A549 (cell line): ENCODE measurements at regions not wholly inside any gene's neighbourhood (a gene's known extent, or its start where the extent isn't known, plus 50 kb on each side); places are given as distances from the start of the nearest gene placed in this dataset.

ENCODE experiments used
- ATAC-seq, 2 experiments: fragments of 200-7000 bp in 1 of 2; fragments of >200 bp in 1 of 2; cut with Nextera tagmentation in 1 of 2; cut with Tn5 transposase in 1 of 2; 3 replicates each; pipeline versions ENCODE4 v1.8.0 to v1.9.1; 2018 to 2020; ENCODE audit warnings: mild to moderate bottlenecking in 1 of 2, moderate library complexity in 1 of 2
- CTCF ChIA-PET: fragments of 300-600 bp; sonication (Branson Sonifier 250); formaldehyde crosslinking; extraction: SDS; loops from one replicate; lab custom pipeline; 2021; ENCODE audit warnings: antibody characterized with exemption, inconsistent platforms; lab: Yijun Ruan, JAX
- POLR2A ChIA-PET: fragments of 350-600 bp; formaldehyde crosslinking; extraction: SDS; loops from one replicate; lab custom pipeline; 2021; ENCODE audit warnings: antibody characterized with exemption, inconsistent platforms; lab: Yijun Ruan, JAX
- DNase-seq, 2 experiments: peaks; one replicate each; pipeline versions ENCODE4 v3.0.0 to v3.0.0-alpha.2; 2011 to 2016; ENCODE audit warnings: low read depth in 1 of 2, low spot score in 1 of 2
- FAIRE-seq: peaks from 2 replicates; lab custom pipeline; 2011; peaks lifted over from hg19 to GRCh38; lab: Jason Lieb, UNC
- H3K27ac ChIP-seq, 2 experiments: fragments of >200 bp; sonication (Bioruptor Twin); formaldehyde crosslinking; 3 replicates each; pipeline ENCODE4 v1.5.1; 2016 to 2017
- H3K4me1 ChIP-seq: fragments of >200 bp; sonication (Bioruptor Twin); formaldehyde crosslinking; 3 replicates; pipeline ENCODE4 v1.6.1; 2016
- H3K4me2 ChIP-seq: fragments of >200 bp; sonication (Bioruptor Twin); formaldehyde crosslinking; 3 replicates; pipeline ENCODE4 v1.6.1; 2016
- H3K4me3 ChIP-seq: fragments of >200 bp; sonication (Bioruptor Twin); formaldehyde crosslinking; 3 replicates; pipeline ENCODE4 v1.5.1; 2016
- H3K9me3 ChIP-seq: fragments of >200 bp; sonication (Bioruptor Twin); formaldehyde crosslinking; 3 replicates; pipeline ENCODE4 v1.6.1; 2016
- CBX2 ChIP-seq: fragments of 200-600 bp; sonication (generic); IDR thresholded peaks from 2 replicates; pipeline ENCODE4 v1.6.1; 2016; ENCODE audit warnings: low read depth, mild to moderate bottlenecking, borderline replicate concordance
- CEBPB ChIP-seq, 2 experiments: fragments of >200 bp in 1 of 2; sonication (Bioruptor Twin) in 1 of 2; formaldehyde crosslinking in 1 of 2; IDR thresholded peaks; 2 replicates each; pipeline ENCODE4 v1.6.1; 2012 to 2016
- CHD4 ChIP-seq: fragments of 200-600 bp; sonication (generic); IDR thresholded peaks from 2 replicates; pipeline ENCODE4 v1.6.1; 2016; ENCODE audit warnings: antibody characterized with exemption, mild to moderate bottlenecking, borderline replicate concordance
- EHF ChIP-seq: fragments of 250-450 bp; sonication (Bioruptor Pico); IDR thresholded peaks from 2 replicates; pipeline ENCODE4 v1.5.0; 2020; ENCODE audit warnings: mild to moderate bottlenecking
- EP300 ChIP-seq, 2 experiments: fragments of >200 bp; sonication (Bioruptor Twin); formaldehyde crosslinking; IDR thresholded peaks; 2 replicates in 1 of 2; 3 replicates in 1 of 2; pipeline ENCODE4 v1.6.1; 2016 to 2017
- ESRRA ChIP-seq: fragments of 150-350 bp; IDR thresholded peaks from 2 replicates; pipeline ENCODE4 v1.6.1; 2014; ENCODE audit warnings: mild to moderate bottlenecking, low read length, borderline replicate concordance
- GATA3 ChIP-seq: IDR thresholded peaks from 2 replicates; pipeline ENCODE4 v1.6.1; 2012; ENCODE audit warnings: borderline replicate concordance
- HDAC2 ChIP-seq: fragments of 200-600 bp; sonication (generic); IDR thresholded peaks from 2 replicates; pipeline ENCODE4 v1.6.1; 2016
- HOXB13 ChIP-seq: fragments of 250-450 bp; sonication (Bioruptor Pico); IDR thresholded peaks from 2 replicates; pipeline ENCODE4 v1.5.0; 2020; ENCODE audit warnings: low read depth, mild to moderate bottlenecking, moderate library complexity
- HOXB5 ChIP-seq: fragments of 250-450 bp; sonication (Bioruptor Pico); IDR thresholded peaks from 2 replicates; pipeline ENCODE4 v1.5.0; 2020; ENCODE audit warnings: mild to moderate bottlenecking, moderate library complexity
- JUN ChIP-seq, 2 experiments: fragments of >200 bp; sonication (Bioruptor Twin); formaldehyde crosslinking; IDR thresholded peaks; 2 replicates in 1 of 2; 3 replicates in 1 of 2; pipeline ENCODE4 v1.6.1; 2016 to 2017
- JUNB ChIP-seq: fragments of >200 bp; sonication (Bioruptor Twin); formaldehyde crosslinking; IDR thresholded peaks from 2 replicates; pipeline ENCODE4 v1.6.1; 2016
- KDM5A ChIP-seq: fragments of 200-600 bp; sonication (generic); IDR thresholded peaks from 2 replicates; pipeline ENCODE4 v1.6.1; 2016; ENCODE audit warnings: antibody characterized with exemption, mild to moderate bottlenecking
- MAFK ChIP-seq: fragments of 450-650 bp; IDR thresholded peaks from 2 replicates; pipeline ENCODE4 v1.6.1; 2014; ENCODE audit not compliant: partially characterized antibody
- PHF8 ChIP-seq: fragments of 200-600 bp; sonication (generic); IDR thresholded peaks from 2 replicates; pipeline ENCODE4 v1.6.1; 2016; ENCODE audit warnings: low read depth, mild to moderate bottlenecking, antibody characterized with exemption, moderate library complexity, borderline replicate concordance
- RAD21 ChIP-seq, 2 experiments: fragments of >200 bp in 1 of 2; sonication (Bioruptor Twin) in 1 of 2; formaldehyde crosslinking in 1 of 2; IDR thresholded peaks in 1 of 2; conservative IDR thresholded peaks in 1 of 2; 2 replicates in 1 of 2; 3 replicates in 1 of 2; pipeline ENCODE4 v1.6.1; 2012 to 2018; ENCODE audit warnings: inconsistent platforms in 1 of 2
- RARB ChIP-seq: fragments of 250-450 bp; sonication (Bioruptor Pico); IDR thresholded peaks from 2 replicates; pipeline ENCODE4 v1.8.0; 2021; ENCODE audit warnings: mild to moderate bottlenecking, moderate library complexity
- RFX5 ChIP-seq: fragments of 450-650 bp; IDR thresholded peaks from 2 replicates; pipeline ENCODE4 v1.7.1; 2014; ENCODE audit warnings: antibody characterized with exemption, mild to moderate bottlenecking, moderate library complexity
- SMC3 ChIP-seq: fragments of >200 bp; sonication (Bioruptor Twin); formaldehyde crosslinking; IDR thresholded peaks from 3 replicates; pipeline ENCODE4 v1.6.1; 2018; ENCODE audit warnings: inconsistent platforms
- TFCP2L1 ChIP-seq: fragments of 250-450 bp; sonication (Bioruptor Pico); IDR thresholded peaks from 2 replicates; pipeline ENCODE4 v1.5.0; 2021; ENCODE audit warnings: mild to moderate bottlenecking
- TP53 ChIP-seq: fragments of 250-450 bp; sonication (Bioruptor Pico); IDR thresholded peaks from 2 replicates; pipeline ENCODE4 v1.5.0; 2021; ENCODE audit warnings: mild to moderate bottlenecking, moderate library complexity
- USF2 ChIP-seq: fragments of 450-650 bp; IDR thresholded peaks from 2 replicates; pipeline ENCODE4 v1.6.1; 2014; ENCODE audit warnings: antibody characterized with exemption
- ZC3H11A ChIP-seq: fragments of 450-650 bp; IDR thresholded peaks from 2 replicates; pipeline ENCODE4 v1.6.1; 2014; ENCODE audit warnings: antibody characterized with exemption, mild to moderate bottlenecking
- ZFP36 ChIP-seq: fragments of 450-650 bp; IDR thresholded peaks from 2 replicates; pipeline ENCODE4 v1.6.1; 2014; ENCODE audit warnings: borderline replicate concordance; ENCODE audit not compliant: partially characterized antibody
- ZNF302 ChIP-seq: fragments of 250-450 bp; sonication (Bioruptor Pico); IDR thresholded peaks from 2 replicates; pipeline ENCODE4 v1.9.0; 2021; ENCODE audit warnings: inconsistent platforms, mild to moderate bottlenecking, moderate library complexity
- whole genome bisulfite sequencing: methylation state at CpG from one replicate; pipeline ENCODE4 v1.1.6; 2017; ENCODE audit errors: missing lambda C conversion rate; 5-methylcytosine and 5-hydroxymethylcytosine counted together
- TF ChIP-seq, protein P1 (sequence below): fragments of 250-450 bp; sonication (Bioruptor Pico); IDR thresholded peaks from 2 replicates; pipeline ENCODE4 v1.5.0; 2021; ENCODE audit warnings: mild to moderate bottlenecking, moderate library complexity, borderline replicate concordance
- TF ChIP-seq, protein P2 (sequence below): fragments of >200 bp; sonication (Bioruptor Twin); formaldehyde crosslinking; IDR thresholded peaks from 3 replicates; pipeline ENCODE4 v1.5.1; 2016
- TF ChIP-seq, protein P3 (sequence below): fragments of 250-450 bp; sonication (Bioruptor Pico); IDR thresholded peaks from 2 replicates; pipeline ENCODE4 v1.5.0; 2020; ENCODE audit warnings: low read depth, mild to moderate bottlenecking, moderate library complexity

GRCh38 chr9:73892335-73892734, 604.8 kb upstream of the RORB start:
- no peak for TF ChIP-seq SMC3
- TF ChIP-seq RFX5, result no peak
- TF ChIP-seq, protein P1, sequence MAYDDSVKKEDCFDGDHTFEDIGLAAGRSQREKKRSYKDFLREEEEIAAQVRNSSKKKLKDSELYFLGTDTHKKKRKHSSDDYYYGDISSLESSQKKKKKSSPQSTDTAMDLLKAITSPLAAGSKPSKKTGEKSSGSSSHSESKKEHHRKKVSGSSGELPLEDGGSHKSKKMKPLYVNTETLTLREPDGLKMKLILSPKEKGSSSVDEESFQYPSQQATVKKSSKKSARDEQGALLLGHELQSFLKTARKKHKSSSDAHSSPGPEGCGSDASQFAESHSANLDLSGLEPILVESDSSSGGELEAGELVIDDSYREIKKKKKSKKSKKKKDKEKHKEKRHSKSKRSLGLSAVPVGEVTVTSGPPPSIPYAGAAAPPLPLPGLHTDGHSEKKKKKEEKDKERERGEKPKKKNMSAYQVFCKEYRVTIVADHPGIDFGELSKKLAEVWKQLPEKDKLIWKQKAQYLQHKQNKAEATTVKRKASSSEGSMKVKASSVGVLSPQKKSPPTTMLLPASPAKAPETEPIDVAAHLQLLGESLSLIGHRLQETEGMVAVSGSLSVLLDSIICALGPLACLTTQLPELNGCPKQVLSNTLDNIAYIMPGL (CRISPR knock-in tag), result no peak
- no peak for TF ChIP-seq USF2
- TF ChIP-seq, protein P2, sequence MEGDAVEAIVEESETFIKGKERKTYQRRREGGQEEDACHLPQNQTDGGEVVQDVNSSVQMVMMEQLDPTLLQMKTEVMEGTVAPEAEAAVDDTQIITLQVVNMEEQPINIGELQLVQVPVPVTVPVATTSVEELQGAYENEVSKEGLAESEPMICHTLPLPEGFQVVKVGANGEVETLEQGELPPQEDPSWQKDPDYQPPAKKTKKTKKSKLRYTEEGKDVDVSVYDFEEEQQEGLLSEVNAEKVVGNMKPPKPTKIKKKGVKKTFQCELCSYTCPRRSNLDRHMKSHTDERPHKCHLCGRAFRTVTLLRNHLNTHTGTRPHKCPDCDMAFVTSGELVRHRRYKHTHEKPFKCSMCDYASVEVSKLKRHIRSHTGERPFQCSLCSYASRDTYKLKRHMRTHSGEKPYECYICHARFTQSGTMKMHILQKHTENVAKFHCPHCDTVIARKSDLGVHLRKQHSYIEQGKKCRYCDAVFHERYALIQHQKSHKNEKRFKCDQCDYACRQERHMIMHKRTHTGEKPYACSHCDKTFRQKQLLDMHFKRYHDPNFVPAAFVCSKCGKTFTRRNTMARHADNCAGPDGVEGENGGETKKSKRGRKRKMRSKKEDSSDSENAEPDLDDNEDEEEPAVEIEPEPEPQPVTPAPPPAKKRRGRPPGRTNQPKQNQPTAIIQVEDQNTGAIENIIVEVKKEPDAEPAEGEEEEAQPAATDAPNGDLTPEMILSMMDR, result no peak
- TF ChIP-seq, protein P3, sequence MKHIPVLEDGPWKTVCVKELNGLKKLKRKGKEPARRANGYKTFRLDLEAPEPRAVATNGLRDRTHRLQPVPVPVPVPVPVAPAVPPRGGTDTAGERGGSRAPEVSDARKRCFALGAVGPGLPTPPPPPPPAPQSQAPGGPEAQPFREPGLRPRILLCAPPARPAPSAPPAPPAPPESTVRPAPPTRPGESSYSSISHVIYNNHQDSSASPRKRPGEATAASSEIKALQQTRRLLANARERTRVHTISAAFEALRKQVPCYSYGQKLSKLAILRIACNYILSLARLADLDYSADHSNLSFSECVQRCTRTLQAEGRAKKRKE (CRISPR knock-in tag), result no peak
- TF ChIP-seq RARB (CRISPR knock-in tag), result no peak
- TF ChIP-seq HOXB13, result no peak
- no peak for TF ChIP-seq CHD4
- TF ChIP-seq MAFK, result no peak
- TF ChIP-seq PHF8, result no peak
- TF ChIP-seq ZNF302 (CRISPR knock-in tag), result no peak
- TF ChIP-seq GATA3, result no peak
- TF ChIP-seq JUN (IDR thresholded peaks at IDR 0.05), result no peak
- TF ChIP-seq CEBPB (IDR thresholded peaks at IDR 0.05), result no peak
- ChIA-PET CTCF (no interaction called here), POLR2A (no interaction called here)
- no peak overlapping the region for H3K4me3 ChIP-seq
- FAIRE-seq (no peak), DNase-seq (no peak), ATAC-seq (no peak)
- H3K27ac ChIP-seq, result no peak overlapping the region
- 6% methylated on average over 3 of the region's 3 CpGs for WGBS
- H3K9me3 ChIP-seq, result no peaks in the 10 kb centered on the region
- H3K4me1 ChIP-seq, result no peaks in the 10 kb centered on the region
- no peak overlapping the region for H3K4me2 ChIP-seq

DNA sequence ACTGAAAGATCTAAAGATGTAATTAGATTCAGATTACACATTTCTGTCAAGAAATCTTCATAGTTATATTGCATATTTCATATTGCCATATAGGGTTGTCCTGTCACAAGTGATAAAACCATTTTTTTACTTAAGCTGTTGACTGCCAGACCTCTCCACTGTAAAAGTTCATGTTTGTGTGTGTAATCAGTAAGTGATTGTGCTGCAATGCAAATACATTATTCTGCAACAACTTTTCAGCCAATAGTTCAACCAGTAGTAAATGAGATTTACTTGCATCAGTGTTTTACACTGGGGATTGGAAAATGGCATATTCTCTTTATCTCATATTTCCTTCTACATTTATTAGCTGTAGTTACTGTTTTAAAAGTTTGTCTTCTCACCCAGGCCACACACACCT, 603.9 kb upstream of the RORB start:
- no peaks in the 10 kb centered on the region for H3K4me1 ChIP-seq
- ATAC-seq, result no peak
- TF ChIP-seq, protein P1 (CRISPR knock-in tag), result no peak
- no peak for TF ChIP-seq ZC3H11A
- TF ChIP-seq, protein P3 (CRISPR knock-in tag), result no peak
- TF ChIP-seq ESRRA, result no peak
- no peak for TF ChIP-seq RAD21 (conservative IDR thresholded peaks at IDR 0.05 in 1 of 2, IDR thresholded peaks at IDR 0.05 in 1 of 2)
- TF ChIP-seq HDAC2, result no peak
- no peak for TF ChIP-seq CBX2
- TF ChIP-seq EHF (CRISPR knock-in tag), result no peak
- TF ChIP-seq JUNB, result no peak
- no peak for TF ChIP-seq SMC3
- no peak for TF ChIP-seq TP53 (CRISPR knock-in tag)
- no peak for TF ChIP-seq JUN (IDR thresholded peaks at IDR 0.05)
- no peak for TF ChIP-seq ZFP36
- TF ChIP-seq KDM5A, result no peak
- no peak for TF ChIP-seq HOXB5 (CRISPR knock-in tag)
- no peak for TF ChIP-seq EP300 (IDR thresholded peaks at IDR 0.05)
- no peak for TF ChIP-seq TFCP2L1 (CRISPR knock-in tag)
- TF ChIP-seq, all 56 proteins: peak for 0
- no peak overlapping the region for H3K4me3 ChIP-seq
- no peak overlapping the region for H3K27ac ChIP-seq
- DNase-seq, result no peak
- no peak for FAIRE-seq
- H3K9me3 ChIP-seq, result no peaks in the 10 kb centered on the region
- no peak overlapping the region for H3K4me2 ChIP-seq
- ChIA-PET POLR2A (no interaction called here), CTCF (no interaction called here)
